NCI-H524 treated with DMSO at 0.1 percent for 48 hours (cell line): ENCODE measurements at regions not wholly inside any gene's neighbourhood (a gene's known extent, or its start where the extent isn't known, plus 50 kb on each side); places are given as distances from the start of the nearest gene placed in this dataset.
"Not testable (repeated sequence)": the region's sequence is repeated elsewhere in the genome, so short reads cannot be mapped to it uniquely, and the experiment has no call there.

ENCODE experiments used
- DNase-seq: peaks from one replicate; lab custom pipeline; 2025; lab: John Stamatoyannopoulos, UW

- no peak for DNase-seq
Observed at GRCh38 chr3:14252321-14253021, 73.9 kb downstream of the LSM3 start.

DNA sequence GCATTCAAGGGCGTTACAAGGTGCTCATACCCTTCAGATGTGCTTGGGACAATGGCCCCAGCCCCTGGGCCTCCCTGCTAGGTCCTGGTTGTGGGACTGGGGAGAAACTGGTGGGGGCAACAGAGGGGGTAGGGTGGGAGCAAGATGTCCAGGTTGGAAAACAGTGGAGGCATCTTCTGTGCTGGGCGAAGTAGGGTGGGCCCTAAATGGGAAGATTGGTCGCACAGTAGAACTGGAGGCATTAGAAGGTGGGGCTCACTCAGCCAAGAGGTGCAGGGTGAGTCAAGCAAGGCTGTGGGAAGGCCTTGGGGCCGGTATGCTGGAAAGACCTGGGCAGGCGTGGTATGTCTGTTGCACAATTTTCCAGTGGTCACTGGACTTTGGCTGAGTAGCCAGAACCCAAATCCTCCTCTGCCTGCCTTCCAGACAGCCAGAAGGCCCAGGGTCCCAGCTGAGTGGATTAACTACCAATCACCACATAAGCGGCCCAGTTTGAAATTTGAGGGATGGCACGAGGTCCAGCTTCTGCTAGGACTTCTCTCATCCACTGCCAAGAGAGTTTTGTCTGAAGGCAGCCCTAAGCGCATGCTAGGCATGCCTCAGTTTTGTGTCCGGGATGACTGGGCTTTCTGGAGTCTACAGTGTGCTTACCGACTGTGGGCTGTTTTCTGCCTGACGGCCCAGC is 74.5 kb downstream of the LSM3 start:
- DNase-seq, result no peak

GRCh38 chr3:14253707-14254382 is 75.2 kb downstream of the LSM3 start:
- DNase-seq, result no peak

DNA sequence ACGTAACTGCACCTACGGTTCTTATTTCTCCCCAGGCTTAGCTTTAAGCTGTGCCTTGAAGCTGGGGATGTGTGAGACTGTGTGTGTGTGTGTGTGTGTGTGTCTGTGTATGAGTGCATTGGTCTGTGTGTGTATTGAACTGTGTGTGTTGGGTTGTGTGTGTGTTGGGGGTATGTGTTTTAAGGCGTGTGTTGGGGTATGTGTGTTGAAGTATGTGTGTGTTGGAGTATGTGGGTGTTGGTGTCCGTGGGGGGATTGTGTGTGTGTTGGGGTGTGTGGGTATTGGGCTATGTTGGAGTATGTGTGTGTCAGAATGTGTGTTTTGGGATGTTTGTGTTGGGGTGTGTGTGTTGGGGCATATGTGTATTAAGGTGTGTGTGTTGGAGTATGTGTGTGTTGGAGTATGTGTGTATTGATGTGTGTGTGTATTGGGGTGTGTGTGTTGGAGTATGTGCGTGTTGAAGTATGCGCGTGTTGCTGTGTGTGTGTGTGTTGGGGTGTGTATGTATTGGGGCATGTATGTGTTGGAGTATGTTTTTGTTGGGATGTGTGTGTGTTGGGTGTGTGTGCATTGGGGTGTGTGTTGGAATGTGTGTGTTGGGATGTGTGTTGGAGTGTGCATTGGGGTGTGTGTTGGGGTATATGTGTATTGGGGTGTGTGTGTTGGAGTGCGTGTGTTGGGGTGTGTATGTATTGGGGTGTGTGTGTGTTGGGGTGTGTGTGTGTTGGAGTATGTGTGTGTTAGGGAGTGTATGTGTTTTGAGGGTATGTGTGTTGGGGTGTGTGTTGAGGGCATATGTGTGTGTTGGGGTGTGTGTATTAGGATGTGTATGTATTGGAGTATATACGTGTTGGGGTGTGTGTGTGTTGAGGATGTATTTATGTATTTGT is 76.4 kb downstream of the LSM3 start:
- no peak for DNase-seq

DNA sequence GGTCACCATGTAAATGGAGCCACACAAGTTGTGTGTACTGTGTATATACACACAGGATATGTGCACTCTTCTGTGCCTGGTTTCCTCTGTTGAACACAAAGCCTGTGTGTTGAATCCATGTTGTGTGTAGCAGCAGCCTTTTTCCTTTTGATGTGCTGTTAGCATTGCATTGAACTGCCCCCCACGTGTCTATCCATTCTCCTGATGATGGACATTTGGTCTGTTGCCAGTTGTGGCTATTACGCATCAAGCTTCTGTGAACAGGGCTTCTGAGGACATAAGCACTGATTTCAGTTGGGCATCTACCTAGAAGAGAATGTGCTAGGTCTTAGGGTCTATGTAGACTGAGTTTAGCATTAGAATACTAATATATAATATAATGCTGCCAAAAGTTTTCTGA is 77.4 kb downstream of the LSM3 start:
- DNase-seq, result no peak

- DNase-seq, result no peak
Observed at GRCh38 chr3:14256561-14257342, 78.1 kb downstream of the LSM3 start.

DNA sequence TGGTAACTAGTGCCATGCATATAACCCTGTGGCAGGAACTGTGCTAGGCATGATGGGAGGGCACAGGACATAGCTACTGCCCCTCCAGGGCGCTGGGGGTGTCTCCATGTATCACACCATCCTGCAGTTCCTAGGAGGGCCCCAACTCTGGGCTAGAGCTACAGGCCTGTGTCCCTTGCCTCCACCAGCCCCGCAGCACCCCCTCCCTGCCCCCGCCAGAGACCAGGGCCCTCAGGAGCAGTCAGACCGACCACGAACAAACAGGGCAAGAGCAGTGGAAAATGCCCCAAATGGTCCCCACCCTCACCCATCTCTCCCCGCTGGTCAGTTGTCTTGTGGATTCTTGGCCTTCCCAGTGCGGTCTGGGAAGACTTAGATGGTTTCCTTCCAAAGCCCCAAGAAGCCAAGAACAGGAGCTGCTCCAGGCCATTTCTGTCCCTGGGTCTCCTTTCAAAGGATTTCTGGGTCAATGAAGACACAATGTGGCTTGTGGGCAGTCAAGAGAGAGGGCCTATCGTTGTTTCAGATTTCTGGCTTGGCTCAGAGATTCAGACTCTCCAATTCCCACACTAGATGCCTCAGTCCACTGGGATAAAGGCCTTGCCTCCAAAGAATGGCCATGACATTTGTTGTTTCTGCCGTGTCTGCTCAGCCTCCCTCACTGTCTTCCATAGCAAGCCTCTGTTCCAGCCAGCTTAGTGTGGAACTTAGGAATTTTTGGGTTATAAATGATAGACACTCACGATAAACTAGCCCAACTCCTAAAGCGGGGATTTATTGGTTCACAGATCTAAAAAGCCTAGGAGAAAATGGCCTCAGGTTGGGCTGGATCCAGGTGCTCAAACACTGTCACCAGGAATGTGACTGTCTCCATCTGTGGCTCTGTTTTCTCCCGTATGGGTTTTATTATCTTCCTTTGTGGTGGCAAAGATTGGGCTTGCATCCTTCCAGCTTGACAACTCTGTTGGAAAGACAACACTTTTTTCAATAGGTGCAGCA is 80.6 kb downstream of the LSM3 start:
- DNase-seq, result no peak

DNA sequence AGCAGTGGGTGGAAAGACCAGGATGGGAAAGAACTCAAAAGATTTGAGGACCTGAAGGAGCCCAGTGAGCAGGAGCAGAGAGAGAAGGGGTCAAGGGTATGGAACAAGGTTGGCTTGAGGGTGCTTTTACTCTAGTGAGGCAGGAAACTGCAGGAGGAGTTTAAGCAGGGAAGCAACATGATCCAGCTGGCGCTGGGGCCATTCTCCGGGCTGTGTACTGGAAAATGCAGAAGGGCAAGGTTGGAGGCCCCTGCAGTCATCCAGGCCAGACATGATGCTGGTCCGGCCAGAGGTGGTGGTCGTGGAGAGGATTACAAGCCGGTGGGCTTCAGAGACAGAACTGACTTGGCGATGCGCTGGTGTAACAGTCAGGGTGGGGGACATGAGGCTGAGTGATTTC is 81.8 kb downstream of the LSM3 start:
- DNase-seq, result no peak

DNA sequence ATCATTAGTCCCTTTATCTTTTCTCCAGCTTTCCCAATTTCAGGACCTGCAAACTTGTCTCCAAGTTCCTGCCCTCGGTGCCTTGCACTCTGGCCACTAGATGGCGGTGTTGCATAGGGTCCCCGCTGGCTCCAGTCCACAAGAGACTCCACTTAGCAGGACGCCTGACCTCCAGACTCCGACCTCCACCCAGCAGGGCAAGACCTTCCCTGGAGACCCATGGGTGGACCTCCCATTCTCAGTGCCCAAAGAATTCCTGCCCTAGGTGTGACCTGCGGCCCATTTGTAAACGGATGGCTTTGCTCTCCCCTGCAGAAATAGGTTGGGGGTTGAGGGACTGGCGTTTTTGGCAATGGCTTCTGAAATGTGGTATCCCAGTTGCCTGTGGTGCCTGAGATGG is 82.6 kb downstream of the LSM3 start:
- no peak for DNase-seq

DNA sequence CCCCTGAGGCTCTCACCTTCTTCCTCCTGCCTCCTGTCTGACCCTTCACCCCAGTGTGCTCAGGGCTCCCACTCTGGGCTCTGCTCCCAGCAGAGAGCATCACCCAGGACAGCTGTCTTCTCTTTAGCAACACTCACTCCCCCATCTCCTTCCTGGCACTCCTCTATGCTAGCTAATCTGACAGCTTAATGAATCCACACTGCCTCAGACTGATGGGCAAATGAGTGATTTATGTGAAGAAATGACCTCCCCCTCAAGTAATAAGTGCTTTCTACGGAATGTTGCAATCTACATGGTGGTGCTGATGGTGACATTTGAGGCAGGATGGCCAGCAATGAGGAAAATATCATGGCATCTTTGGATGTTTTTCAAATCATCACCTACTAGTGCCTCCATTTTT is 83.6 kb downstream of the LSM3 start:
- no peak for DNase-seq

GRCh38 chr3:14262867-14263266 is 84.2 kb downstream of the LSM3 start:
- DNase-seq, result no peak

- DNase-seq, result no peak
Observed at GRCh38 chr3:14263317-14264005, 84.8 kb downstream of the LSM3 start.

- no peak for DNase-seq
Observed at GRCh38 chr3:14265246-14265962, 86.8 kb downstream of the LSM3 start.

DNA sequence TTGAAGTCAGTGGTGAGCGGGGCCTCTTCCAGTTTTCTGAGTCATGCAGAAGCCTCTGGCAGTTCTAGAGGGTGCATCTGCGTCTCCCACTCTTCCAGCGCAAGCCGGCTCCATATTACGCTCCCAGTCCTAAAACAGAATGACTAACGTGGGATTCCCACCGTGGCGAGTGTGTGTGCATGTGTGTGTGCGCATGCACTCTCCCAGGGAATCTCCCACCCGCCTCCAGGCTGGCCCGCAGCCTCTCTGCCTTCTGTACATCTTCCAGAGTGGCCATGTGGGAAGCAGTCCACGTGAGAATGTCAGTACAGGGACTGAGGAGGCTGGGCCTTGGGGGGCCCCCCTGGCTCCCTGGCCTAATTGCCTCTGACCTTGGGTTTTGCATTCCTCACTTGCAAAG is 87.7 kb downstream of the LSM3 start:
- no peak for DNase-seq

GRCh38 chr3:14267976-14268375 is 89.4 kb downstream of the LSM3 start:
- no peak for DNase-seq

DNA sequence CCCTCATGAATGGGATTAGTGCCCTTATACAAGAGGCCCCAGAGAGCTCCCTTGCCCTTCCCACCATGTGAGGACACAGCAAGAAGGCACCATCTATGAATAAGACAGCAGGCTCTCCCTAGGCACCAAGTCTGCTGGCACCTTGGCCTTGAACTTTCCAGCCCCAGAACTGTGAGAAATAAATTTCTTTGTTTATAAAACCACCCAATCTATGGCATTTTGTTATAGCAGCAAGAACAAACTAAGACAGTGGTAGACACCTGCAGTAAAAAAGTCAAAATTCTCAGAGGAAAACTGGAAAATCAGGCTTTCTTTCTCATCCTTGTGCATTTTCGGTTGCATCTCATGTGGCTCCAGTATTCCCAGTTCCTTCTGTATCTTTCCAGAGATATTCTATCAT is 90.3 kb downstream of the LSM3 start:
- no peak for DNase-seq

GRCh38 chr3:14272041-14272958 is 93.7 kb downstream of the LSM3 start:
- not testable (repeated sequence) for DNase-seq
